Spleen (tissue), 7 donors: ENCODE measurements at regions not wholly inside any gene's neighbourhood (a gene's known extent, or its start where the extent isn't known, plus 50 kb on each side); places are given as distances from the start of the nearest gene placed in this dataset.

Source experiments
- POLR2A ChIP-seq, 3 donors: fragments of 450-650 bp; IDR thresholded peaks; one replicate each; pipeline ENCODE4 v1.5.1; 2017; ENCODE audit warnings: antibody characterized with exemption in 3 of 3, mild to moderate bottlenecking in 1 of 3
- POLR2AphosphoS5 ChIP-seq, 3 donors: sonication (generic); formaldehyde crosslinking; IDR thresholded peaks; one replicate each; pipeline ENCODE4 v1.5.1; 2017; ENCODE audit warnings: antibody characterized with exemption in 3 of 3
- TF ChIP-seq, protein P1 (sequence below), 11 experiments: fragments of 200-600 bp in 7 of 11; fragments of 450-650 bp in 4 of 11; sonication (generic) in 4 of 11; IDR thresholded peaks in 8 of 11; conservative IDR thresholded peaks in 3 of 11; 1 replicate in 7 of 11; 2 replicates in 4 of 11; pipeline versions ENCODE4 v1.4.0 to v1.8.0; 2016 to 2021; ENCODE audit warnings: antibody characterized with exemption in 11 of 11, inconsistent platforms in 4 of 11, mild to moderate bottlenecking in 1 of 11
- donor health status: DM: no; HTN: no; CAD: no; lungs with moderate emphysema.
- donor health status: DM: no; HTN: no; CAD: no.
- donor health status: DM: no; HTN: no; CAD: no.

DNA sequence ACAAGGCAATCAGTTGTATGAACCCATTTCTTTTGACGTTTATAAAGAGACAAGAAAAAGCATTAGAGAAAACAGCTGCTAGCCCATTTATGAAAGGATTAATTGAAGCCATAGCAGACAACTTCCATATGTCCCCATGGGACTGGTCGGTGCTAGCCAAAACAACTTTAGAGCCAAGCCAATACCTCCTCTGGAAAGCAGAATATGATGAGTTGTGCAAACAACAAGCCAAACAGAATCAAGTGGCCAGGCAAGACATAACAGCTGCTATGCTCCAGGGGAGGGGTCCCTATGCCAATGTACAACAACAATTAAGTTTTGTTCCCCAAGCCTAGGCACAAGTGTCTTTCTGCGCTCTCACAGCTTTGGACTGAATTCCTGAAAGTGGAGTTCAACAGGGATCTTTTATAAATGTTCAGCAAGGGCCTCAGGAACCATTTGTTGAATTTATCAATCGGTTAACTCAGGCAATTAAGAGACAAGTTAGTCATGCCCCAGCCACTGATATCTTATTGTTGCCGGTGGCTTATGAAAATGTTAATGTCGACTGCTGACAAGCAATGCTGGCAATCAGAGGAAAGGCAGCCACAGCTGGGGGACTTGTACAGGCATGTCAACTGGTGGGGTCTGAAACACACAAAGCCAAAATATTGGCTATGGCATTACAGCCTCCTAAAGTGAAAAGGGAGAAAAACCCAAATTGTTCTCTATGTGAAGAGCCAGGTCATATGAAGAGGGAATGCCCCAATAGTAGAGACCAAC is 1593.1 kb upstream of the TENM4 start:
- TF ChIP-seq, protein P1, sequence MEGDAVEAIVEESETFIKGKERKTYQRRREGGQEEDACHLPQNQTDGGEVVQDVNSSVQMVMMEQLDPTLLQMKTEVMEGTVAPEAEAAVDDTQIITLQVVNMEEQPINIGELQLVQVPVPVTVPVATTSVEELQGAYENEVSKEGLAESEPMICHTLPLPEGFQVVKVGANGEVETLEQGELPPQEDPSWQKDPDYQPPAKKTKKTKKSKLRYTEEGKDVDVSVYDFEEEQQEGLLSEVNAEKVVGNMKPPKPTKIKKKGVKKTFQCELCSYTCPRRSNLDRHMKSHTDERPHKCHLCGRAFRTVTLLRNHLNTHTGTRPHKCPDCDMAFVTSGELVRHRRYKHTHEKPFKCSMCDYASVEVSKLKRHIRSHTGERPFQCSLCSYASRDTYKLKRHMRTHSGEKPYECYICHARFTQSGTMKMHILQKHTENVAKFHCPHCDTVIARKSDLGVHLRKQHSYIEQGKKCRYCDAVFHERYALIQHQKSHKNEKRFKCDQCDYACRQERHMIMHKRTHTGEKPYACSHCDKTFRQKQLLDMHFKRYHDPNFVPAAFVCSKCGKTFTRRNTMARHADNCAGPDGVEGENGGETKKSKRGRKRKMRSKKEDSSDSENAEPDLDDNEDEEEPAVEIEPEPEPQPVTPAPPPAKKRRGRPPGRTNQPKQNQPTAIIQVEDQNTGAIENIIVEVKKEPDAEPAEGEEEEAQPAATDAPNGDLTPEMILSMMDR (IDR thresholded peaks at IDR 0.05 in 8 of 11, conservative IDR thresholded peaks at IDR 0.05 in 3 of 11), result no peak
- no peak for TF ChIP-seq POLR2A (IDR thresholded peaks at IDR 0.05)
- no peak for TF ChIP-seq POLR2AphosphoS5 (IDR thresholded peaks at IDR 0.05)
